Astrocyte of the spinal cord (primary cell): ENCODE measurements at regions not wholly inside any gene's neighbourhood (a gene's known extent, or its start where the extent isn't known, plus 50 kb on each side); places are given as distances from the start of the nearest gene placed in this dataset.

Experiments
- DNase-seq: peaks from one replicate; pipeline ENCODE4 v3.0.0; 2011; ENCODE audit warnings: low read depth, low spot score
- H3K4me3 ChIP-seq: 2 replicates; pipeline ENCODE4 v1.5.1; 2011; ENCODE audit warnings: low read depth, mild to moderate bottlenecking, low read length, moderate library complexity
- CTCF ChIP-seq: IDR thresholded peaks from 2 replicates; pipeline ENCODE4 v1.5.1; 2012; ENCODE audit warnings: low read depth, mild to moderate bottlenecking, low read length, inconsistent platforms
- in situ Hi-C: cut with HindIII; loops from 2 replicates; pipeline ENCODE4 v1.10.0; 2017; ENCODE audit warnings: low sequenced_read_pairs

GRCh38 chr9:99579964-99580363 is 241.7 kb upstream of the NR4A3 start:
- no peak overlapping the region for H3K4me3 ChIP-seq
- no peak for DNase-seq
- TF ChIP-seq CTCF = no peak
- in situ Hi-C loops = no loop called here

- no peak for TF ChIP-seq CTCF
- in situ Hi-C loops = no loop called here
- DNase-seq = no peak
- H3K4me3 ChIP-seq = no peak overlapping the region
Observed at GRCh38 chr9:99582814-99583213, 238.9 kb upstream of the NR4A3 start.

GRCh38 chr9:99588299-99588698 is 233.4 kb upstream of the NR4A3 start:
- in situ Hi-C loops = no loop called here
- H3K4me3 ChIP-seq = no peak overlapping the region
- TF ChIP-seq CTCF = no peak
- DNase-seq = no peak

GRCh38 chr9:99588747-99589146 is 232.9 kb upstream of the NR4A3 start:
- no peak for TF ChIP-seq CTCF
- DNase-seq = no peak
- H3K4me3 ChIP-seq = no peak overlapping the region
- in situ Hi-C loops = no loop called here

GRCh38 chr9:99590410-99590809 is 231.3 kb upstream of the NR4A3 start:
- TF ChIP-seq CTCF = no peak
- no peak for DNase-seq
- no peak overlapping the region for H3K4me3 ChIP-seq
- in situ Hi-C loops = no loop called here

- no peak for TF ChIP-seq CTCF
- no peak overlapping the region for H3K4me3 ChIP-seq
- in situ Hi-C loops = no loop called here
- no peak for DNase-seq
Observed at GRCh38 chr9:99590840-99591239, 230.8 kb upstream of the NR4A3 start.

GRCh38 chr9:99591770-99592169 is 229.9 kb upstream of the NR4A3 start:
- no peak for TF ChIP-seq CTCF

More at GRCh38 chr9:99591770-99592169, 229.9 kb upstream of the NR4A3 start:
- no peak for DNase-seq
- no peak overlapping the region for H3K4me3 ChIP-seq
- in situ Hi-C loops = no loop called here
